ENCODE measurements at regions not wholly inside any gene's neighbourhood (a gene's known extent, or its start where the extent isn't known, plus 50 kb on each side); places are given as distances from the start of the nearest gene placed in this dataset.

DNA sequence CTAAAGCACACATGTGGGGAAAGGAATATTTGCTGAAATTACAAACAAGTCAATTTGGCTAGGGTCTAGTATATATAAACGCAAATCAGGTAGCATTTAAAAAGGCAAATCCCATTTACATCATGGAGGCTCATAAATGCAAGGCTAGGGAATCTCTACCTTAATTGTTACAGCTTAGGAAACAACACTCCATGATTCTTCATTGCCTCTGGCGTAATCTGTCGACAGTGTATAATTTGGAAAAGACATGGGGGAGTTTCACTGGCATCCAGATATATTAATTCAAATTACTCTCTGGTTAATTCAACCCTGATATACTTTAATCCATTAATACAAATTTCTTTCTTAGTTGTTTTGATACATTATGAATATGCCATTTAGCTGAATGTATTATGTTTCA, 1630.2 kb upstream of the FLRT2 start:
- Histone ChIP-seq H3K4me3 (no peak overlapping the region), H3K27ac (no peak overlapping the region), H3K36me3 (no peaks in the 10 kb centered on the region), H3K27me3 (ENCODE audit: low read depth) (no peaks in the 10 kb centered on the region), H3K9me3 (no peaks in the 10 kb centered on the region), H3K4me1 (no peaks in the 10 kb centered on the region)
- DNase-seq (no peak), ATAC-seq (no peak)
- intact Hi-C loops (cut with DNase I), result no loop called here
- TF ChIP-seq, protein P1, sequence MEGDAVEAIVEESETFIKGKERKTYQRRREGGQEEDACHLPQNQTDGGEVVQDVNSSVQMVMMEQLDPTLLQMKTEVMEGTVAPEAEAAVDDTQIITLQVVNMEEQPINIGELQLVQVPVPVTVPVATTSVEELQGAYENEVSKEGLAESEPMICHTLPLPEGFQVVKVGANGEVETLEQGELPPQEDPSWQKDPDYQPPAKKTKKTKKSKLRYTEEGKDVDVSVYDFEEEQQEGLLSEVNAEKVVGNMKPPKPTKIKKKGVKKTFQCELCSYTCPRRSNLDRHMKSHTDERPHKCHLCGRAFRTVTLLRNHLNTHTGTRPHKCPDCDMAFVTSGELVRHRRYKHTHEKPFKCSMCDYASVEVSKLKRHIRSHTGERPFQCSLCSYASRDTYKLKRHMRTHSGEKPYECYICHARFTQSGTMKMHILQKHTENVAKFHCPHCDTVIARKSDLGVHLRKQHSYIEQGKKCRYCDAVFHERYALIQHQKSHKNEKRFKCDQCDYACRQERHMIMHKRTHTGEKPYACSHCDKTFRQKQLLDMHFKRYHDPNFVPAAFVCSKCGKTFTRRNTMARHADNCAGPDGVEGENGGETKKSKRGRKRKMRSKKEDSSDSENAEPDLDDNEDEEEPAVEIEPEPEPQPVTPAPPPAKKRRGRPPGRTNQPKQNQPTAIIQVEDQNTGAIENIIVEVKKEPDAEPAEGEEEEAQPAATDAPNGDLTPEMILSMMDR (IDR thresholded peaks at IDR 0.05), result no peak

- no peaks in the 10 kb centered on the region for H3K9me3 ChIP-seq
- H3K27ac ChIP-seq, result no peak overlapping the region
- H3K36me3 ChIP-seq, result no peaks in the 10 kb centered on the region
- no peaks in the 10 kb centered on the region for H3K27me3 ChIP-seq (ENCODE audit: low read depth)
- H3K4me1 ChIP-seq, result no peaks in the 10 kb centered on the region
- intact Hi-C loops (cut with DNase I), result no loop called here
- H3K4me3 ChIP-seq, result no peak overlapping the region
- TF ChIP-seq, protein P1 (IDR thresholded peaks at IDR 0.05), result no peak
- DNase-seq (no peak), ATAC-seq (no peak)
These were observed 1624.8 kb upstream of the FLRT2 start for GRCh38 chr14:83905157-83905556.

- TF ChIP-seq, protein P1 (IDR thresholded peaks at IDR 0.05), result no peak
- ATAC-seq, result no peak
- intact Hi-C loops (cut with DNase I), result no loop called here
These were observed 1621.5 kb upstream of the FLRT2 start for GRCh38 chr14:83908419-83908818.

GRCh38 chr14:83909507-83909906, 1620.4 kb upstream of the FLRT2 start:
- no peak for ATAC-seq
- Histone ChIP-seq H3K4me1 (no peaks in the 10 kb centered on the region), H3K27ac (no peak overlapping the region), H3K9me3 (no peaks in the 10 kb centered on the region), H3K4me3 (no peak overlapping the region), H3K27me3 (ENCODE audit: low read depth) (no peaks in the 10 kb centered on the region), H3K36me3 (no peaks in the 10 kb centered on the region)
- no peak for DNase-seq
- TF ChIP-seq, protein P1 (IDR thresholded peaks at IDR 0.05), result no peak
- intact Hi-C loops (cut with DNase I), result no loop called here

More at GRCh38 chr14:83908419-83908818, 1621.5 kb upstream of the FLRT2 start:
- Histone ChIP-seq H3K4me3 (no peak overlapping the region), H3K36me3 (no peaks in the 10 kb centered on the region), H3K4me1 (no peaks in the 10 kb centered on the region), H3K27me3 (ENCODE audit: low read depth) (no peaks in the 10 kb centered on the region), H3K27ac (no peak overlapping the region), H3K9me3 (no peaks in the 10 kb centered on the region)
- no peak for DNase-seq

GRCh38 chr14:83912032-83912642, 1617.8 kb upstream of the FLRT2 start:
- TF ChIP-seq, protein P1 (IDR thresholded peaks at IDR 0.05), result no peak
- no peaks in the 10 kb centered on the region for H3K36me3 ChIP-seq
- H3K27ac ChIP-seq, result no peak overlapping the region
- H3K27me3 ChIP-seq (ENCODE audit: low read depth), result no peaks in the 10 kb centered on the region
- no peaks in the 10 kb centered on the region for H3K4me1 ChIP-seq
- DNase-seq, result no peak
- ATAC-seq, result no peak
- no peak overlapping the region for H3K4me3 ChIP-seq
- intact Hi-C loops (cut with DNase I), result no loop called here
- no peaks in the 10 kb centered on the region for H3K9me3 ChIP-seq
